Stimulated activated naive B cell treated with anti-CD40 and anti-IgM and Interleukin-4, amounts not matched to agents 10 μg/mL and 1 μg/mL and 100 μg/mL, for 72 hours (primary cell): ENCODE measurements at regions not wholly inside any gene's neighbourhood (a gene's known extent, or its start where the extent isn't known, plus 50 kb on each side); places are given as distances from the start of the nearest gene placed in this dataset.
"Not testable (repeated sequence)": the region's sequence is repeated elsewhere in the genome, so short reads cannot be mapped to it uniquely, and the experiment has no call there.

Experiments
- ATAC-seq, 2 donors: fragments of 150-1000 bp; cut with Tn5 transposase; replicated peaks; 2 replicates each; pipeline ENCODE4 v1.10.0; 2021; ENCODE audit warnings: moderate library complexity in 1 of 2
- DNase-seq: peaks from one replicate; pipeline ENCODE4 v3.0.0; 2021
- H3K27ac Mint-ChIP-seq: one replicate; pipeline ENCODE4 v1.8.0; 2022; ENCODE audit warnings: mild to moderate bottlenecking, mixed read lengths
- H3K27me3 Mint-ChIP-seq, 2 donors: one replicate each; pipeline ENCODE4 v1.8.0; 2022; ENCODE audit warnings: mixed read lengths in 2 of 2
- H3K36me3 Mint-ChIP-seq, 2 donors: one replicate each; pipeline ENCODE4 v1.8.0; 2022; ENCODE audit warnings: mixed read lengths in 2 of 2, mild to moderate bottlenecking in 1 of 2
- H3K4me1 Mint-ChIP-seq, 2 donors: one replicate each; pipeline ENCODE4 v1.8.0; 2022; ENCODE audit warnings: mixed read lengths in 2 of 2, mild to moderate bottlenecking in 1 of 2
- H3K4me3 Mint-ChIP-seq, 2 donors: one replicate each; pipeline ENCODE4 v1.8.0; 2022; ENCODE audit warnings: mild to moderate bottlenecking in 2 of 2, mixed read lengths in 2 of 2, moderate library complexity in 1 of 2
- H3K9me3 Mint-ChIP-seq, 2 donors: one replicate each; pipeline ENCODE4 v1.8.0; 2022; ENCODE audit warnings: mixed read lengths in 2 of 2, mild to moderate bottlenecking in 1 of 2

DNA sequence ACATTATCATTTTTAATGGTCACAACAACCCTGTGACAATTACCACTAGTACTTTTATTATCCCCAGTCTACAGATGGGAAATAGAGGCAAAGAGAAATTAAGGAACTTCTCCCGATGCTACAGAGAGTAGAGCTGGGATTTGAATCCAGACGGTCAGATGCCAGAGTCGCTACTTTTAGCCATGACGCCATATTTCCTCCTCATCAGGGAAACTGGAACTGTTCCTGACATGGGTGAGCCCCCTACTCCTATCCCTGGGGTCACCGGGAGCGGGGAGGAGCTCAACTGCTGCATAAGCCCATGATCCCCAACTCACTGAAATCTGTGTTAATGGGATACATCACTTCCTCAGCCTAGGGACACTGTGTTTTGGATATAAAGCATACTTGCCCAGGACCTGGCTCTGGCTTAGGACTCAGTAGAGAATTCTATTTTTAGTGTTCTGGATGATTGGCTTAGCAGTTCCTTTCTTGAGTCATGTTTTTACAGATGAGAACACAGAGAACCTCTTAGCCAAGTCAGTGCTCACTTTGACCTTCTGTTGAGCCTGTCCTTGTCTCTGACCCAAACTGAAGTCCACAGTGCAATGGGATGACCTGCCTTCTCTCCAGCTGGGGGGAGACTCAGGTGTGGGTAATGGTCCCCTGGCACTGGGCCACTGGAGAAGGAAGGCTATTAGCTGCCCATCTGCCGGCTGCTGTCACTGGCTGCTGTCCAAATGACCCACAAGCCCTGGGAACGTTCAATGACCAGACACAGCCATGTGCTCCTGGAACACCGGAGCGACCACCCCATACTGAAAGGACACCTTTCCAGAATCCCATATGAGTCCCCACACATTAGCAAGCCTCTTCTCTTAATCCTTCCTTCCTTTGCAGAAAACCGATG, 90.8 kb upstream of the SHISA3 start:
- Mint-ChIP-seq H3K9me3 (no peaks in the 10 kb centered on the region), H3K4me3 (no peak overlapping the region), H3K36me3 (no peaks in the 10 kb centered on the region), H3K27me3 (peaks cover 14 to 34% of the 10 kb centered on the region in 2 donors), H3K27ac (no peak overlapping the region), H3K4me1 (no peaks in the 10 kb centered on the region)
- no peak for ATAC-seq
- DNase-seq, result no peak

DNA sequence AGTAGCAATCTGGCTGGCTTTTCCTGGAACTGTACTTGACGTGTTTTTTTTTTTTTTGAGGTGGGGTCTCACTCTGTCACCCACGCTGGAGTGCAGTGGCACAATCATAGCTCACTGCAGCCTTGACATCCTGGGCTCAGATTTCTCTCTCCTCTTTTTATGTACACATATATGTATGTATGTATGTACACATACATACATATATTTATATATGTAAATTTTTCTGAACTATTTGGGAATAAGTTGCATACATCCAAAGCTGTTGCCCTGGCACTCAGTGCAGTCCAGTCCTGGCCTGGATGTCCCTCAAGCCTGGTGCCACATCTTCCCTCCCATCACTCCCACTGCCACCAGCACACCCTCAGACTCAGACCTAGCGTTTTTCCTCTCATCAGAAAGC, 89.0 kb upstream of the SHISA3 start:
- H3K27ac Mint-ChIP-seq, result no peak overlapping the region
- H3K36me3 Mint-ChIP-seq, result no peaks in the 10 kb centered on the region
- no peaks in the 10 kb centered on the region for H3K9me3 Mint-ChIP-seq
- ATAC-seq (no peak), DNase-seq (no peak)
- peaks cover 12 to 24% of the 10 kb centered on the region in 2 donors for H3K27me3 Mint-ChIP-seq
- no peaks in the 10 kb centered on the region for H3K4me1 Mint-ChIP-seq
- no peak overlapping the region for H3K4me3 Mint-ChIP-seq

DNA sequence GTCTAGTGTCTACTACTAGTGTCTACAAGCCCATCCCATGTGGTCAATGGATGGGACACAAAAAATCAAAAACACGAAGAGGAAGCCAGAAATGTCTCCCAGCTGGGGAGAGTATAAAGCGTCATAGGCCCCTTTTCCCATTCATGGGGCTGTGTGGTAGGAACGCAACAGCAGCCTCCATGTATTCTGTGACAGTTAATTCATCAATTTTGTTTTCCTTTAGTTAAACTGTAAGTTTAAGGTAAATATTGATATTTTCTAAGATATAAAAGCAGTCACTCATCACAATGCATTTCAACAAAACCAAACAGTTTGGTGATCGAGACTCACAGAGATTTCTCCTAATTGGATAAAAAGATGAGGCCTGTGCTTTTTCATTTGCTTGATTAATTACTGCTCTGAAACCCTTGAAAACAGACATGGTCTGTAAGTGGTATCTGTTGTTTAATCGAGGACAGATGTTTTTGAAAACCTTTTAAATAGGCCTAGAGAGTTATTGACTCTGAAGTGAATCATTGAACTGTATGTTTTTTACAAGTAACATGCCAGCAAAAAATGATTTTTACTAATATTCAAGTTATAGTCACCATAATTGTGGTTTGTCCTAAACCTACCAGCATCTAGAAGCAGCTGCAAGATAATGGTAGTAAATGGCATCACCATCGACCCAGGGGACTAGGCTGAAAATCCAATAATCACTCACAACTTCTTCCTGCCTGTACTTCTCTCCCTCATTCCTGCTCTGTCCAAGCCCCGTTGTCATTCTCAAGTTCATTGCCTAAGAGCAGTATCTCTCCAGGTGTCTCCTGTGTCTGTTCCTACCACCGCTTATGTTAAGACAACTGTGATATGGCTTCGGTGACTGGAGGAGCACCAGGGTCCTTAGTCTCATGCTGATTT, 87.7 kb upstream of the SHISA3 start:
- H3K27me3 Mint-ChIP-seq, result peaks cover 11 to 19% of the 10 kb centered on the region in 2 donors
- no peaks in the 10 kb centered on the region for H3K36me3 Mint-ChIP-seq
- peaks cover 0 to 5% of the 10 kb centered on the region in 2 donors for H3K9me3 Mint-ChIP-seq
- ATAC-seq (no peak), DNase-seq (no peak)
- H3K4me1 Mint-ChIP-seq, result no peaks in the 10 kb centered on the region
- no peak overlapping the region for H3K27ac Mint-ChIP-seq
- no peak overlapping the region for H3K4me3 Mint-ChIP-seq

DNA sequence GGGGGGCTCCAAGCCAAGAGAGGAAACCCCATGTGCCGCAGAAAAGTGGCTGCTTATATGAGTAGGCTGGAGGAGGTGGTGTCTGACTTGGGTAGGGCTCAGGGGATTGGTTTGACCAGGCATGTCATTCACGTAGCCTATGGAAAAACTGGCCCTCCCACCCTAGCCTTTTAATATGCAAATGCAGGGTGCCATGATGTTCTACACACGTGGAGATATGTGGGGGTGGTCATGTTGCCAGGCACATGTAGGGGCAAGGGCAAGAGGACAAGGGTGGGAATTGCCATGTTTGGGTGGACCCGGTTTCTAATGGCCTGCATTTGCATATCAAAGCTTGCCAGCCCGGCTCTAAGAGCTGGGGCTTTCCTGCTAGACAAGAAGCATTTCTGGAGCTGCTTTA, 86.9 kb upstream of the SHISA3 start:
- no peak for ATAC-seq
- H3K36me3 Mint-ChIP-seq, result no peaks in the 10 kb centered on the region
- H3K9me3 Mint-ChIP-seq, result peaks cover 0 to 5% of the 10 kb centered on the region in 2 donors
- H3K27ac Mint-ChIP-seq, result no peak overlapping the region
- no peak overlapping the region for H3K4me3 Mint-ChIP-seq
- no peak for DNase-seq
- H3K4me1 Mint-ChIP-seq, result no peaks in the 10 kb centered on the region
- peaks cover 11 to 19% of the 10 kb centered on the region in 2 donors for H3K27me3 Mint-ChIP-seq

DNA sequence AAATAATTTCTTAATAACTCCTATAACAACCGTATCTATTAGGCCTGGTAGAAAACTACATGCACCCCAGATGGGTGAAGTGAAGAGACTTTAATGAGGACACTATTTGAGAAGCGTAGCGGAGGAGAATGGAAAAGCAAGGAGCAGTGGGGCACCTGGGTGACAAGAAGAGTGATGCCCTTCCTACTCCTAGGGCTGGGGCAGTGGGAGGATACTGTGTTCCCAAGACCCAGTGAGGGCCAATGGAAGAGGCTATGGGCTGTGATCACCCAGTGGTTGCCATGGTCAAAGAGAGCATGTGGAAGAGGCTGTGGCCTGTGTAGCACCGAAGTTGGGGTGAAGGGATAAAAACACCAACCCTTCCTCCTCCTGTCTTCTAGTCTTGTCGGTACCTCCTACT, 86.5 kb upstream of the SHISA3 start:
- ATAC-seq (no peak), DNase-seq (no peak)
- Mint-ChIP-seq H3K36me3 (no peaks in the 10 kb centered on the region), H3K9me3 (peaks cover 0 to 5% of the 10 kb centered on the region in 2 donors), H3K4me1 (no peaks in the 10 kb centered on the region), H3K4me3 (no peak overlapping the region), H3K27me3 (peaks cover 11 to 19% of the 10 kb centered on the region in 2 donors), H3K27ac (no peak overlapping the region)

DNA sequence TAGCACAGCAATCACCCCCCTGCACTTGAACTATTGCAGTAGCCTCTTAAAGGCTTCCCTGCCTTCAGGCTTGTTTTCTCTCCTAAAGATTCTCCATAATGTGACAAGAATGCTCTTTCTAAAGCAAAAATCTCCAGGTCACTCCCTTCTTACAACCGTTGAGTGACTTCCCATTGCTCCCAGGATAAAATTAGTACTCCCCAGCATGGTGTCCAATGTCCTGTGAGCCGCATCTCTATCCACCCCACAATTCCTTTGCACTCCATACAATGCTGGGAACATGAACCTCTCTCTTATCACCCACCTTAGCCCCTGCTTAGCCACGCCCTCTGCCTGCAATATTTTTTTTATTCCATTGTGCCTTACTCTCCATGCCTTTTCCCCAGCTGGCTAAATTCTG, 85.7 kb upstream of the SHISA3 start:
- Mint-ChIP-seq H3K4me1 (no peaks in the 10 kb centered on the region), H3K27ac (no peak overlapping the region), H3K4me3 (no peak overlapping the region), H3K27me3 (peaks cover 11 to 18% of the 10 kb centered on the region in 2 donors), H3K9me3 (peaks cover 0 to 5% of the 10 kb centered on the region in 2 donors), H3K36me3 (no peaks in the 10 kb centered on the region)
- ATAC-seq (no peak), DNase-seq (no peak)

DNA sequence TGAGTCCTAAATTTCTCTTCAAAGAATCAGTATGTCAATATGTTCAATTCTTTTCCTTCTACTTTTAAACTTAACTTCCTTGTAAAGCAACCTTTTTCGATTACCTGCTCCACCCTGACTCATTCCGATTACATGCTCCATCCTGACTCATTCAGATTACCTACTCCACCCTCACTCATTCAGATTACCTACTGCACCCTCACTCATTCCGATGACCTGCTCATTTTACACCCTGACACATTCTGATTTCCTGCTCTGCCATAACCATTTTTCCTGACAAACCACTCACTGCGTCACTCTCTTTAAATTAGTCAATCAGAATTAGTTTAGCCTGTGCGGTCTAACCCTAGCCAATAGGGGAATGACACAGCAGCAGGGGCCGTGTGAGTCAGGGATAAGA, 83.9 kb upstream of the SHISA3 start:
- ATAC-seq, DNase-seq, H3K36me3 Mint-ChIP-seq, H3K27ac Mint-ChIP-seq, H3K27me3 Mint-ChIP-seq, H3K9me3 Mint-ChIP-seq, H3K4me1 Mint-ChIP-seq, H3K4me3 Mint-ChIP-seq: not testable (repeated sequence)

DNA sequence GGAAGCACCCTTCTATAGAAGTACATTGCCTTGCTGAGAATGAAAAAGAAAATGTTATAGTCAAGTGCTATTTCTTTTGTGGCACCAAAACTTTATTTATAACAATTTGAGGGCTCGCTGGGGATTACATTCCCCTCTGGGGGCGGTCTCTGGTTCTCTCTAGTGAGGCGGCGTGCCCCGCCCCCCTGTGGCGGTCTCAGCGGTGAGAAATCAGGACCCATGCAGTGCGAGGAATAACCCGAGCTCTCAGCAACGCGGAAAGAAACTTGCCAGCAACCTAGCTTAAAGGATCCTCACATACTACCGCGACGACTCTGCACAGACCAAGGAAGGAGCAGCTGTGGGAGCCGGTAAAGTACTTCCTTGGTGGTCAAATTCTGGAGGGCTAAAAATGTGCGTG, 83.4 kb upstream of the SHISA3 start:
- no peak for ATAC-seq
- no peaks in the 10 kb centered on the region for H3K4me1 Mint-ChIP-seq
- no peak for DNase-seq
- H3K4me3 Mint-ChIP-seq, result no peak overlapping the region
- H3K27ac Mint-ChIP-seq, result no peak overlapping the region
- peaks cover 9 to 12% of the 10 kb centered on the region in 2 donors for H3K27me3 Mint-ChIP-seq
- peaks cover 0 to 5% of the 10 kb centered on the region in 2 donors for H3K9me3 Mint-ChIP-seq
- no peaks in the 10 kb centered on the region for H3K36me3 Mint-ChIP-seq

DNA sequence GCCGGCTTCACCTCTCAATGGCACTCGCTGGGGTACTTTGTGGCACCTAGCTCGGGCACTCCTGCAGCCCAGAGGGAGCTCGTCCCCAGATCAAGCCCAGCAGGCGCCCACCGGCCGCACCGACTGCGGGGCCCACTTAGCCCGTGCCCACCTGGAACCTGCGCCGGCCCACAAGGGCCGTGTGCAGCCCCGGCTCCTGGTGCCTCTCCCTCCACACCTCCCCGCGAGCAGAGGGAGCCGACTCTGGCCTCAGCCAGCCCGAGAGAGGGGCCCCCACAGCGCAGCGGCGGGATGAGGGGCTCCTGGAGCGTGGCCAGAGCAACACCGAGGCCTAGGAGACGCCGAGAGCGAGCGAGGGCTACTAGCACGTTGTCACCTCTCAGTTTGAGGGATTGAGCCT, 82.1 kb upstream of the SHISA3 start:
- H3K4me3 Mint-ChIP-seq, result no peak overlapping the region
- ATAC-seq, result no peak

DNA sequence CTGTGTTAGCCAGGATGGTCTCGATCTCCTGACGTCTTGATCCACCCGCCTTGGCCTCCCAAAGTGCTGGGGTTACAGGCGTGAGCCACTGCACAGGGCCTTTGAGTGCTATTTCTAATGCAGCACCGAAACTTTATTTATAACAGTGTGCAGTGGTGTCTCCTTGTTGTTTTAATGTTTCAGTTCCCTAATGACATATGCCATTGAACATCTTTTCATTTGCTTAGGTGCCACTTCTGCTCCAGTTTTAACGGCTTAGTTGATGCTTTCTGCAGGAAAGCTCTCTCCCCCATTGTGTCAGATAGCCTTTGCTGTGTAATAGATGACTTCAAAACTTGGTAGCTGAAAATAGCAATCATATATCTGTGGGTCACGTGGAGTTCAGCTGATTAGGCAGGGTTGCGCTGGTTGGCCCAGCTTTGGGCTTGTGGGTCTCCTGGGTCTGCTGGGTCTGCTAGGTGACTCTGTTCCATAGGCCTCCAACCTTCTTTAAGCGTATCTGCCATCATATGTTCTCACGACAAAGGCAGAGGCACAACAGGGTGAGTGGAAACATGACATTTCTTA, 76.4 kb upstream of the SHISA3 start:
- no peak for ATAC-seq
- Mint-ChIP-seq H3K9me3 (peaks cover 8 to 17% of the 10 kb centered on the region in 2 donors), H3K4me3 (no peak overlapping the region), H3K27me3 (peaks cover 7 to 13% of the 10 kb centered on the region in 2 donors), H3K36me3 (peaks cover 0 to 5% of the 10 kb centered on the region in 2 donors), H3K4me1 (no peaks in the 10 kb centered on the region), H3K27ac (no peak overlapping the region)
- DNase-seq, result no peak

More for the DNA sequence above, 82.1 kb upstream of the SHISA3 start:
- H3K9me3 Mint-ChIP-seq, result peaks cover 3 to 5% of the 10 kb centered on the region in 2 donors
- H3K27me3 Mint-ChIP-seq, result peaks cover 5 to 12% of the 10 kb centered on the region in 2 donors
- no peaks in the 10 kb centered on the region for H3K4me1 Mint-ChIP-seq
- no peaks in the 10 kb centered on the region for H3K36me3 Mint-ChIP-seq
- no peak overlapping the region for H3K27ac Mint-ChIP-seq
- no peak for DNase-seq

DNA sequence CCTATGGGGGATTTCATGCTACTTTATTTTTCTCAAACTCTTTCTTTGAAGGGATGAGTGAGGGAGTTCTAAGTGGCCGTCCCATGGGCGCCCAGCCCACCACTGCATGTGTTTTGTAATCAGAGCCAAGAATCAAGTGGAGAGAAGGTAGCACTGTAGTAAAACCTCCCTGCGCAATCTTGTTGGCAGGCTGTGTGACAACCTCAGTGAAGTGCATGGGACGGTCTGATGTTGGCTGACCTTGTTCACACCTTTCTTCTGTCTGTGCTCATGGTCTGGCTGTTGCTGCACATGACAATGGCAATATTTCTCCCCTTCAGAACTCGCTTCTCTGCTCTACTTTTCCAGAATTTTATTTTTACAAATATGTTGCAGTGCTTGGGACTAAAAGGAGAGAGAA, 71.2 kb upstream of the SHISA3 start:
- no peaks in the 10 kb centered on the region for H3K4me1 Mint-ChIP-seq
- ATAC-seq, result no peak
- DNase-seq, result no peak
- H3K27me3 Mint-ChIP-seq, result peaks cover 5 to 6% of the 10 kb centered on the region in 2 donors
- no peak overlapping the region for H3K27ac Mint-ChIP-seq
- peaks cover 0 to 3% of the 10 kb centered on the region in 2 donors for H3K36me3 Mint-ChIP-seq
- no peak overlapping the region for H3K4me3 Mint-ChIP-seq
- peaks cover 5 to 10% of the 10 kb centered on the region in 2 donors for H3K9me3 Mint-ChIP-seq

DNA sequence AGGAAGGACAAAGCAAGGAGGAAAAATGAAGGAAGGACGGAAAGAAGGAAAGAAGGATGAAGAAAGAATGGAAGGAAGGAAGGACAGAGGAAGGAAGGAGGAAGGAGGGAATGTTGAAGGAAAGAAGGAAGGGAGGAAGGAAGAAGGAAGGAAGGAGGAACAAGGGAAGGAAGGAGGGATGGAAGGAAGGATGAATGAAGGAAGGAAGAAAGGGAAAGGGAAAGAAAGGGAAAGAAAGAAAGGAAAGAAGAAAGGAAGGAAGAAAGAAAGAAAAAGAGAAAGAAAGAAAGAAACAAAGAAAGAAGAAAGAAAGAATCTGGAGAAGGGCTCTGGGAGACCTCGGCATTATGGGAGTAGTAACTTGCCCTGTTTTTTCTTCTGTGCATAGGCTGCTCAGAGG, 70.8 kb upstream of the SHISA3 start:
- Mint-ChIP-seq H3K36me3 (no peaks in the 10 kb centered on the region), H3K4me3 (no peak overlapping the region), H3K27me3 (peaks cover 1 to 4% of the 10 kb centered on the region in 2 donors), H3K4me1 (no peaks in the 10 kb centered on the region), H3K27ac (no peak overlapping the region), H3K9me3 (peaks cover 3 to 6% of the 10 kb centered on the region in 2 donors)
- DNase-seq (no peak), ATAC-seq (no peak)

DNA sequence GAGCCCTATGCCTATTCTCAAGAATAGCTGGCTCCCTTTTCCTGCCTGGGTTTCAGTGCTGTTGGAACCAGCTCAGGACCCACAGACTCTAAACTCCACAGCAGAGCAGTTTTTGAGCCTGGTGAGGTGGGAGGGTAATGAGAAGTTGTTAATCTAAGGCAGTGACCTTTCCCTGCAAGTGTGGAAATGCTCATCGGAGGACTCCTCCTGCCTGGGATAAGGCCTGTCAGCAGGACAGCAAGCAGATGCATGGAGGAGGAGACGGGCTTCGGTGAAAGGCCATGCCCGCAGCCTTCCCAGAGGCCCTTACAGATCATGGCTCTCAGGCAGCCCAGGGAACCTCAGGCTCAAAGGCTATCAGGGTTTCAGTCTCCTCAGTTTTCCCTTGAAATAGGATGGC, 70.0 kb upstream of the SHISA3 start:
- H3K36me3 Mint-ChIP-seq, result no peaks in the 10 kb centered on the region
- ATAC-seq (no peak), DNase-seq (no peak)
- peaks cover 0 to 4% of the 10 kb centered on the region in 2 donors for H3K27me3 Mint-ChIP-seq
- H3K4me3 Mint-ChIP-seq, result no peak overlapping the region
- no peak overlapping the region for H3K27ac Mint-ChIP-seq
- H3K4me1 Mint-ChIP-seq, result peaks cover 0 to 3% of the 10 kb centered on the region in 2 donors
- peaks cover 3 to 5% of the 10 kb centered on the region in 2 donors for H3K9me3 Mint-ChIP-seq

DNA sequence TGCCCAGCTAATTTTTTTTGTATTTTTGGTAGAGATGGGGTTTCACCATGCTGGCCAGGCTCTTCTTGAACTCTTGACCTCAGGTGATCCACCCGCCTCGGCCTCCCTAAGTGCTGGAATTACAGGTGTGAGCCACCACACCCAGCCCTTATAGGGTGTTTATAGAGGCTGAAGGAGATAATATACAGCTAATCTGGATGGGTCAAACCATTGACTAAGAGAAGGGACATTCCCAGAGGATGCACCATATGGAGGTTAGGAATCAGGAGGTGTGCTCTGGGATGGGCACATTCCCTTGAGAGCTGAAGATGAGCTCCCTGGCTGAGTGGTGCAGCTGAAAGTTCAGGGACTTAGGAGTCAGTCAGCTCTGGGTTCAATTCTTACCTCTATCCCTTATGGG, 68.3 kb upstream of the SHISA3 start:
- ATAC-seq, result no peak
- H3K27ac Mint-ChIP-seq, result no peak overlapping the region
- H3K9me3 Mint-ChIP-seq, result peaks cover 0 to 6% of the 10 kb centered on the region in 2 donors
- DNase-seq, result no peak
- H3K27me3 Mint-ChIP-seq, result peaks cover 0 to 4% of the 10 kb centered on the region in 2 donors
- H3K4me3 Mint-ChIP-seq, result no peak overlapping the region
- no peaks in the 10 kb centered on the region for H3K36me3 Mint-ChIP-seq
- peaks cover 0 to 5% of the 10 kb centered on the region in 2 donors for H3K4me1 Mint-ChIP-seq
